Transverse colon (tissue), 4 donors: ENCODE measurements at regions not wholly inside any gene's neighbourhood (a gene's known extent, or its start where the extent isn't known, plus 50 kb on each side); places are given as distances from the start of the nearest gene placed in this dataset.

Source experiments
- DNase-seq: peaks from one replicate; pipeline ENCODE4 v3.0.0-alpha.2; 2019
- H3K27ac ChIP-seq, 4 donors: fragments of 200-600 bp; sonication (generic); 2 replicates each; pipeline ENCODE4 v1.5.1; 2016 to 2018; ENCODE audit warnings: inconsistent platforms in 4 of 4
- H3K27me3 ChIP-seq: fragments of 200-600 bp; sonication (generic); 2 replicates; pipeline ENCODE4 v1.5.1; 2017; ENCODE audit warnings: inconsistent platforms
- H3K36me3 ChIP-seq, 4 donors: fragments of 200-600 bp; sonication (generic); 2 replicates each; pipeline ENCODE4 v1.5.1; 2017 to 2019; ENCODE audit warnings: inconsistent platforms in 4 of 4
- H3K4me1 ChIP-seq, 4 donors: fragments of 200-600 bp; sonication (generic); 2 replicates each; pipeline ENCODE4 v1.5.1; 2017 to 2020; ENCODE audit warnings: inconsistent platforms in 4 of 4
- H3K4me3 ChIP-seq, 4 donors: fragments of 200-600 bp; sonication (generic); 1 replicate in 1 of 4; 2 replicates in 3 of 4; pipeline versions ENCODE4 v1.5.1 to v1.6.1; 2017 to 2019; ENCODE audit warnings: inconsistent platforms in 4 of 4
- H3K9me3 ChIP-seq, 2 donors: fragments of 200-600 bp; sonication (generic); 2 replicates each; pipeline ENCODE4 v1.5.1; 2017 to 2019; ENCODE audit warnings: inconsistent platforms in 2 of 2
- CTCF ChIP-seq, 5 experiments: fragments of 200-600 bp in 3 of 5; fragments of 450-650 bp in 2 of 5; sonication (generic) in 3 of 5; IDR thresholded peaks; 1 replicate in 2 of 5; 2 replicates in 3 of 5; pipeline ENCODE4 v1.5.1; 2016 to 2017; ENCODE audit warnings: antibody characterized with exemption in 5 of 5, inconsistent platforms in 3 of 5, mild to moderate bottlenecking in 2 of 5, moderate library complexity in 1 of 5
- EP300 ChIP-seq: sonication (generic); formaldehyde crosslinking; IDR thresholded peaks from one replicate; pipeline ENCODE4 v1.6.1; 2017; ENCODE audit warnings: antibody characterized with exemption, low read depth
- POLR2A ChIP-seq: fragments of 450-650 bp; IDR thresholded peaks from one replicate; pipeline ENCODE4 v1.6.1; 2016; ENCODE audit warnings: antibody characterized with exemption, mild to moderate bottlenecking, moderate library complexity
- POLR2AphosphoS5 ChIP-seq, 3 donors: sonication (generic); formaldehyde crosslinking; IDR thresholded peaks; one replicate each; pipeline ENCODE4 v1.6.1; 2016; ENCODE audit warnings: antibody characterized with exemption in 3 of 3
- WGBS, 2 donors: methylation state at CpG; one replicate each; pipeline ENCODE4 v1.1.5; 2018; ENCODE audit warnings: low coverage in 1 of 2; 5-methylcytosine and 5-hydroxymethylcytosine counted together
- in situ Hi-C, 4 donors: fragments of 200-750 bp; cut with MboI; loops; one replicate each; pipeline versions ENCODE4 v1.15.0 to v1.15.1; 2017; ENCODE audit warnings: low sequenced_read_pairs in 3 of 4, low pct_ligation_motif_present in 1 of 4, low pct_unique_long_range_greater_than_20kb in 1 of 4
- intact Hi-C: fragments of 100-400 bp; cut with DNase I; formaldehyde crosslinking; loops from one replicate; pipeline ENCODE4 v1.15.1; 2023; ENCODE audit warnings: low total_unique reads

- Histone ChIP-seq H3K27ac (no peak overlapping the region), H3K4me1 (peaks cover 0 to 3% (median 0%) of the 10 kb centered on the region in 4 donors), H3K4me3 (no peak overlapping the region), H3K36me3 (no peaks in the 10 kb centered on the region), H3K27me3 (no peaks in the 10 kb centered on the region), H3K9me3 (no peaks in the 10 kb centered on the region)
- TF ChIP-seq EP300 (no peak), POLR2A (no peak), CTCF (IDR thresholded peaks at IDR 0.05) (no peak), POLR2AphosphoS5 (IDR thresholded peaks at IDR 0.05) (no peak)
- intact Hi-C loops (no loop called here), in situ Hi-C loops (no loop called here)
- no peak for DNase-seq
- WGBS, 2 donors, result 83 to 89% methylated on average over 3 of the region's 3 CpGs
Observed at GRCh38 chr6:140046016-140046632, 671.7 kb upstream of the CITED2 start.

GRCh38 chr6:140045116-140045515 is 670.7 kb upstream of the CITED2 start:
- H3K9me3 ChIP-seq, result no peaks in the 10 kb centered on the region
- no peak for DNase-seq
- no peaks in the 10 kb centered on the region for H3K27me3 ChIP-seq
- intact Hi-C loops (no loop called here), in situ Hi-C loops (no loop called here)
- no peaks in the 10 kb centered on the region for H3K36me3 ChIP-seq
- no peak for TF ChIP-seq EP300
- TF ChIP-seq POLR2AphosphoS5 (IDR thresholded peaks at IDR 0.05), result no peak
- no peak for TF ChIP-seq POLR2A
- TF ChIP-seq CTCF (IDR thresholded peaks at IDR 0.05), result no peak
- no peak overlapping the region for H3K27ac ChIP-seq
- WGBS, 2 donors, result 75% methylated on average over 1 of the region's 1 CpG; no CpG with 5 or more reads in 1 of the 2 donors
- peaks cover 0 to 3% (median 0%) of the 10 kb centered on the region in 4 donors for H3K4me1 ChIP-seq
- no peak overlapping the region for H3K4me3 ChIP-seq

- Histone ChIP-seq H3K4me3 (no peak overlapping the region), H3K9me3 (no peaks in the 10 kb centered on the region), H3K27me3 (no peaks in the 10 kb centered on the region), H3K4me1 (peaks cover 0 to 3% (median 0%) of the 10 kb centered on the region in 4 donors), H3K27ac (no peak overlapping the region), H3K36me3 (no peaks in the 10 kb centered on the region)
- 86% methylated on average over 1 of the region's 1 CpG; no CpG with 5 or more reads in 1 of the 2 donors for WGBS, 2 donors
- TF ChIP-seq POLR2AphosphoS5 (IDR thresholded peaks at IDR 0.05) (no peak), CTCF (IDR thresholded peaks at IDR 0.05) (no peak), POLR2A (no peak), EP300 (no peak)
- intact Hi-C loops, result no loop called here
- in situ Hi-C loops, result no loop called here
- no peak for DNase-seq
Observed at GRCh38 chr6:140044626-140045025, 670.2 kb upstream of the CITED2 start.

- 56 to 73% methylated on average over 2 of the region's 2 CpGs for WGBS, 2 donors
- H3K4me3 ChIP-seq, result no peak overlapping the region
- in situ Hi-C loops, result no loop called here
- no peaks in the 10 kb centered on the region for H3K36me3 ChIP-seq
- no peaks in the 10 kb centered on the region for H3K27me3 ChIP-seq
- intact Hi-C loops, result no loop called here
- H3K9me3 ChIP-seq, result no peaks in the 10 kb centered on the region
- no peak overlapping the region for H3K27ac ChIP-seq
- TF ChIP-seq POLR2A (no peak), CTCF (IDR thresholded peaks at IDR 0.05) (no peak), EP300 (no peak), POLR2AphosphoS5 (IDR thresholded peaks at IDR 0.05) (no peak)
- H3K4me1 ChIP-seq, result peaks cover 0 to 3% (median 0%) of the 10 kb centered on the region in 4 donors
- no peak for DNase-seq
Observed at GRCh38 chr6:140043762-140044378, 669.4 kb upstream of the CITED2 start.
